ENCODE measurements at regions not wholly inside any gene's neighbourhood (a gene's known extent, or its start where the extent isn't known, plus 50 kb on each side); places are given as distances from the start of the nearest gene placed in this dataset.
"Not testable (repeated sequence)": the region's sequence is repeated elsewhere in the genome, so short reads cannot be mapped to it uniquely, and the experiment has no call there.

- DNase-seq: not testable (repeated sequence)
Measured at GRCh38 chr15:92768131-92768530, 112.6 kb upstream of the FAM174B start.

GRCh38 chr15:92770641-92771040 lies 115.1 kb upstream of the FAM174B start:
- no peak for DNase-seq

GRCh38 chr15:92772061-92772460 lies 116.5 kb upstream of the FAM174B start:
- DNase-seq: no peak

GRCh38 chr15:92772626-92773244 lies 117.2 kb upstream of the FAM174B start:
- DNase-seq: no peak

GRCh38 chr15:92773340-92773739 lies 117.8 kb upstream of the FAM174B start:
- DNase-seq: no peak

GRCh38 chr15:92779874-92780273 lies 120.2 kb upstream of the CHD2 start:
- no peak for DNase-seq

GRCh38 chr15:92780843-92781242 lies 119.3 kb upstream of the CHD2 start:
- DNase-seq: no peak

GRCh38 chr15:92781925-92782453 lies 118.1 kb upstream of the CHD2 start:
- no peak for DNase-seq

GRCh38 chr15:92787116-92787515 lies 113.0 kb upstream of the CHD2 start:
- DNase-seq: no peak

- no peak for DNase-seq
Measured at GRCh38 chr15:92788196-92788595, 111.9 kb upstream of the CHD2 start.

GRCh38 chr15:92788793-92789192 lies 111.3 kb upstream of the CHD2 start:
- not testable (repeated sequence) for DNase-seq

- no peak for DNase-seq
Measured at GRCh38 chr15:92796161-92796611, 103.9 kb upstream of the CHD2 start.

GRCh38 chr15:92797168-92798052 lies 102.7 kb upstream of the CHD2 start:
- no peak for DNase-seq

GRCh38 chr15:92800013-92800412 lies 100.1 kb upstream of the CHD2 start:
- DNase-seq: no peak

- DNase-seq: not testable (repeated sequence)
Measured at GRCh38 chr15:92800416-92801055, 99.6 kb upstream of the CHD2 start.

GRCh38 chr15:92801056-92801773 lies 98.9 kb upstream of the CHD2 start:
- not testable (repeated sequence) for DNase-seq

GRCh38 chr15:92801774-92802464 lies 98.2 kb upstream of the CHD2 start:
- DNase-seq: peak; percentile 20

- no peak for DNase-seq
Measured at GRCh38 chr15:92803536-92803851, 96.6 kb upstream of the CHD2 start.

GRCh38 chr15:92803852-92804609 lies 96.1 kb upstream of the CHD2 start:
- DNase-seq: peak; percentile 80

- DNase-seq: not testable (repeated sequence)
Measured at GRCh38 chr15:92804610-92804936, 95.6 kb upstream of the CHD2 start.

GRCh38 chr15:92805080-92805690 lies 94.9 kb upstream of the CHD2 start:
- no peak for DNase-seq

Data from CD4-positive, alpha-beta T cell treated with Interferon gamma for 1 hour (primary cell).